Epithelial cell of proximal tubule (primary cell): ENCODE measurements at regions not wholly inside any gene's neighbourhood (a gene's known extent, or its start where the extent isn't known, plus 50 kb on each side); places are given as distances from the start of the nearest gene placed in this dataset.

Source experiments
- DNase-seq: peaks from one replicate; pipeline ENCODE4 v3.0.0-alpha.2; 2011; ENCODE audit warnings: low read depth
- H3K4me3 ChIP-seq: 2 replicates; pipeline ENCODE4 v1.5.1; 2011; ENCODE audit warnings: low read depth, mild to moderate bottlenecking, low read length
- TF ChIP-seq, protein P1 (sequence below): conservative IDR thresholded peaks from 2 replicates; pipeline ENCODE4 v1.5.1; 2012; ENCODE audit warnings: low read depth, mild to moderate bottlenecking, low read length

DNA sequence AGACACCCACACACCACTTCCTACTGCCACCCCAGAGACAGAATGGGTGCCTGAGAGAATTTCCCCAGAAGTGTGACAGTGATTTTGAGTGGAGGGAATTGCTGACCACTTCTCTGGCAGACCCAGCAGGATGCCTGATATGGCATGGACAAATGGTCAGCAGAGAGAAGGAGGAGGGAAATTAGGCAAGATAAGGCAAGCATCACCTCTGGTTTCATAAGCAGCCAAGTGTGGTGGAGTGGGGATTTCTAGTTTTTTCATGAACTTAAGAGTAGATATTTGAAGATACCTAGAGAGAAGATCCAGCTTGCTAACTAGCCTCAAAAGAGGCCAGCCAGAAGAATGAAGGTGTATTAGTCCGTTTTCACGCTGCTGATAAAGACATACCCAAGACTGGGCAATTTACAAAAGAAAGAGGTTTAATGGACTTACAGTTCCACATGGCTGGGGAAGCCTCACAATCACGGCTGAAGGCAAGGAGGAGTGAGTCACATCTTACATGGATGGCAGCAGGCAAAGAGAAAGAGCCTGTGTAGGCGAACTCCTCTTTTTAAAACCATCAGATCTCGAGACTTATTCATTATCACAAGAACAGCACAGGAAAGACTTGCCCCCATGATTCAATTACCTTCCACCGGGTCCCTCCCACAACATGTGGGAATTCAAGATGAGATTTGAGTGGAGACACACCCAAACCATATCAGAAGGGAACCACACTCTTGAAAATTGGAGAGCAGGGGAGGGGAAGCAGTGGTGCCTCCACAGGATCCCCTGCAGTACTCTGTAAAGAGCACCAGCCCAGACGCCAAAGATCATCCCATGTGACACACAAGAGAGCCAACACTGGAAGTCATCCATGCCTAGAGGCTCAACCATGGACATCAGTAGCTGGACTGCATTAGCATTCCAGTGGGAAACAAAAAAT lies 64.2 kb downstream of the RBM43 start:
- no peak overlapping the region for H3K4me3 ChIP-seq
- TF ChIP-seq, protein P1, sequence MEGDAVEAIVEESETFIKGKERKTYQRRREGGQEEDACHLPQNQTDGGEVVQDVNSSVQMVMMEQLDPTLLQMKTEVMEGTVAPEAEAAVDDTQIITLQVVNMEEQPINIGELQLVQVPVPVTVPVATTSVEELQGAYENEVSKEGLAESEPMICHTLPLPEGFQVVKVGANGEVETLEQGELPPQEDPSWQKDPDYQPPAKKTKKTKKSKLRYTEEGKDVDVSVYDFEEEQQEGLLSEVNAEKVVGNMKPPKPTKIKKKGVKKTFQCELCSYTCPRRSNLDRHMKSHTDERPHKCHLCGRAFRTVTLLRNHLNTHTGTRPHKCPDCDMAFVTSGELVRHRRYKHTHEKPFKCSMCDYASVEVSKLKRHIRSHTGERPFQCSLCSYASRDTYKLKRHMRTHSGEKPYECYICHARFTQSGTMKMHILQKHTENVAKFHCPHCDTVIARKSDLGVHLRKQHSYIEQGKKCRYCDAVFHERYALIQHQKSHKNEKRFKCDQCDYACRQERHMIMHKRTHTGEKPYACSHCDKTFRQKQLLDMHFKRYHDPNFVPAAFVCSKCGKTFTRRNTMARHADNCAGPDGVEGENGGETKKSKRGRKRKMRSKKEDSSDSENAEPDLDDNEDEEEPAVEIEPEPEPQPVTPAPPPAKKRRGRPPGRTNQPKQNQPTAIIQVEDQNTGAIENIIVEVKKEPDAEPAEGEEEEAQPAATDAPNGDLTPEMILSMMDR, result no peak
- no peak for DNase-seq

DNA sequence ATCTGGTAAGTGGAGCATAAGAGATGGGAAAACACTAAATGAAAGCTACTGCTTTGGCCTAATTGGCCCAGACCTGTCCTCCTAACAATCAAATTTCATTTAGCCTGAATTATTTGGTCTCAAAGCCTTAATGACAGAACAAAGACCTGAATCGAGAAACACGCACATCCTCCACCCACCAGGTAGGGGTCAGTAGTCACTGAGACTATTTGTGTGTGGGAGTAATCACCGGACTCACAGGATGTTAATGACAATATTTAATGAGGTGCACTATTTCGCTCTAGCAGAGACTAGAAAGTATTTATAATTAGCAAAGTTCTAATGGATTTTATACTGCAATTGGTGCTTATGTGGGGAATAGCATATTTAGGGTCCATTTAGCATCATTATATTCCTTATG lies 68.1 kb downstream of the RBM43 start:
- no peak for DNase-seq
- TF ChIP-seq, protein P1, result peak; percentile 14
- H3K4me3 ChIP-seq, result no peak overlapping the region

DNA sequence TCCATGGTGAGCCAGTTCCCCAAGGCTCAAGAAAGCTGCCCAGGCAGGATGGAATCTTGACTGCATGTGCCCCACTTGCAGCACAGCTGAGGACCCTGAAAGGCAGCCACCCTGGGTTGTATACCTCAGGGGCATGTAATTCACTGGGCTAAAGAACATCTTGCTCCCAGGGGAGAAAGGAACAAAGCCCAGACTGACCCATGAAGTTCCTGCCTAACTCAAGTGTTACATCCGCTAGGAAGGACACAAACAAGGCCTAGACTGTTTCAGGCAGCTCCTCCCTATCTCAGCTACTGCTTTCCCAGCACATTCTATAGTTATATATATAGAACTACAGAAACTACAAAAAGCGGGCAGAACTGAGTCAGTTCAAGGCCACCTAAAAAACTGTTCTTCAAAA lies 69.0 kb downstream of the RBM43 start:
- DNase-seq, result no peak
- no peak overlapping the region for H3K4me3 ChIP-seq
- TF ChIP-seq, protein P1, result no peak

DNA sequence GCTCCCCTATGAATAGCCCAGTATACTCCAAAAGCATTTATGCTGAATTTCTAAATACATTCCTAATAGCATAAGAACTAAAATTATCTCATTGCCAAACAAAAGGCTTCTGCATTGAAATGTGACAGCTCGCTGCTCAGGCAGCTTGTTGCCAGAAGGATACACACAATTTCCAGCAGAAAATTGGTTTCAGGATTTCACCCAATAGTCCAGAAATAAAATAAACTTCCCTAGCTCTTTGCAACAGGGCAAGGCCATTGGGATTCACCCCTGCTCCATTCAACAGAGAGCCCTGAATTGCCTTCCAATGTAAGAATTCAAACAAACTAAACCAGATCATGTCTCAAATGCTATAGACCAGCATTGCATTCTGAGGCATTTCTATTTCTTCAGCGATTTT lies 70.7 kb downstream of the RBM43 start:
- TF ChIP-seq, protein P1, result no peak
- no peak for DNase-seq

DNA sequence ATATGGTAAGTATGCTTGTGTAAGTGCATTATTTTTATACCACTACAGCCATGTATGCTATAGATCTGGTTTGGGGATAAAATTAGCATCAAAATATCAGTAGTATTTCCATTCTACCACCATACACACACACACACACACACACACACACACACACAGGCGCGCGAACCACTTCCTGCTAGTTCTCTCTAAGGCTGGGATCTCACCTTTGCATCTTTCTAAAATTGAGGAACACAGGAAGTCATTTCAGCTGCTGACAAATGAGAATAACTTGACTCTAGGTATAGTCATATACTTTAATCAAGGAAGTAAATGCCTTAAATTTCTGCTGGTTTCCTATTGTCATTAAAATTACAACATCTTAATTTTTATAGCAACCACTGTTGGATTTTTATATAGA lies 72.5 kb downstream of the RBM43 start:
- DNase-seq, result no peak
- TF ChIP-seq, protein P1, result no peak
- no peak overlapping the region for H3K4me3 ChIP-seq

More for the DNA sequence above, 70.7 kb downstream of the RBM43 start:
- H3K4me3 ChIP-seq, result no peak overlapping the region

DNA sequence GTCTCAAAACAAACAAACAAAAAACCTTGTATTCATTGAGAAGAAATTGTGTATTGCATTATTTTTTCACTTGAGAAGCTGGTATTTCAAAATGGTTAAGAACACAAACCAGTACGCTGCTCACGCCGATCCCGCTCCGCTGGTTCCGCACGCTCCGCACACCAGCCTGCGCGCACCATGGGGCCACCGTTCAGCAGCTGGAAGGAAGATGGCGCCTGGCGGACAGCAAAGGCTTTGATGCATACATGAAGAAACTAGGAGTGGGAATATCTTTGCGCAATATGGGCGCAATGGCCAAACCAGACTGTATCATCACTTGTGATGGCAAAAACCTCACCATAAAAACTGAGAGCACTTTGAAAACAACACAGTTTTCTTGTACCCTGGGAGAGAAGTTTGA lies 75.7 kb downstream of the RBM43 start:
- no peak for DNase-seq
- TF ChIP-seq, protein P1, result no peak
- no peak overlapping the region for H3K4me3 ChIP-seq
